Activated CD4-positive, alpha-beta T cell treated with anti-CD3 and anti-CD28 coated beads for 1 hour (primary cell): ENCODE measurements at regions not wholly inside any gene's neighbourhood (a gene's known extent, or its start where the extent isn't known, plus 50 kb on each side); places are given as distances from the start of the nearest gene placed in this dataset.

Experiments used
- DNase-seq: peaks from one replicate; pipeline ENCODE4 v3.0.0-alpha.2; 2020

GRCh38 chr4:74653331-74654229 is 140.7 kb downstream of the BTC start:
- DNase-seq = no peak

- no peak for DNase-seq
Measured at GRCh38 chr4:74654230-74654681, 140.1 kb downstream of the BTC start.

- no peak for DNase-seq
Measured at GRCh38 chr4:74656596-74656995, 137.7 kb downstream of the BTC start.

- DNase-seq = no peak
Measured at GRCh38 chr4:74658116-74658515, 136.2 kb downstream of the BTC start.

GRCh38 chr4:74659576-74660411 is 134.5 kb downstream of the BTC start:
- DNase-seq = no peak

- DNase-seq = no peak
Measured at GRCh38 chr4:74660866-74661265, 133.5 kb downstream of the BTC start.

- DNase-seq = no peak
Measured at GRCh38 chr4:74661427-74662201, 132.7 kb downstream of the BTC start.

GRCh38 chr4:74663631-74664030 is 130.7 kb downstream of the BTC start:
- DNase-seq = no peak

- no peak for DNase-seq
Measured at GRCh38 chr4:74665346-74665745, 129.0 kb downstream of the BTC start.

- DNase-seq = no peak
Measured at GRCh38 chr4:74665876-74666275, 128.4 kb downstream of the BTC start.

GRCh38 chr4:74667438-74667837 is 126.9 kb downstream of the BTC start:
- DNase-seq = no peak

- no peak for DNase-seq
Measured at GRCh38 chr4:74667944-74668343, 126.4 kb downstream of the BTC start.

- no peak for DNase-seq
Measured at GRCh38 chr4:74669702-74670101, 124.6 kb downstream of the BTC start.

GRCh38 chr4:74670583-74670982 is 123.7 kb downstream of the BTC start:
- DNase-seq = no peak

GRCh38 chr4:74671080-74671698 is 123.1 kb downstream of the BTC start:
- DNase-seq = peak; percentile 33

GRCh38 chr4:74674750-74675149 is 119.6 kb downstream of the BTC start:
- no peak for DNase-seq

GRCh38 chr4:74675673-74676279 is 118.5 kb downstream of the BTC start:
- DNase-seq = no peak

- DNase-seq = no peak
Measured at GRCh38 chr4:74682567-74683359, 111.6 kb downstream of the BTC start.

- DNase-seq = no peak
Measured at GRCh38 chr4:74692972-74693371, 101.4 kb downstream of the BTC start.
